MM.1S (cell line): ENCODE measurements at regions not wholly inside any gene's neighbourhood (a gene's known extent, or its start where the extent isn't known, plus 50 kb on each side); places are given as distances from the start of the nearest gene placed in this dataset.

Source experiments
- EZH2 ChIP-seq: fragments of 300-600 bp; sonication (generic); optimal IDR thresholded peaks from 2 replicates; pipeline ENCODE3; 2017; ENCODE audit warnings: low read depth, mild to moderate bottlenecking, antibody characterized with exemption, low read length, mixed read lengths
- TF ChIP-seq, protein P1 (sequence below): fragments of 300-600 bp; sonication (generic); IDR thresholded peaks from 2 replicates; pipeline ENCODE4 v1.5.1; 2016; ENCODE audit warnings: antibody characterized with exemption, low read length, mixed read lengths

DNA sequence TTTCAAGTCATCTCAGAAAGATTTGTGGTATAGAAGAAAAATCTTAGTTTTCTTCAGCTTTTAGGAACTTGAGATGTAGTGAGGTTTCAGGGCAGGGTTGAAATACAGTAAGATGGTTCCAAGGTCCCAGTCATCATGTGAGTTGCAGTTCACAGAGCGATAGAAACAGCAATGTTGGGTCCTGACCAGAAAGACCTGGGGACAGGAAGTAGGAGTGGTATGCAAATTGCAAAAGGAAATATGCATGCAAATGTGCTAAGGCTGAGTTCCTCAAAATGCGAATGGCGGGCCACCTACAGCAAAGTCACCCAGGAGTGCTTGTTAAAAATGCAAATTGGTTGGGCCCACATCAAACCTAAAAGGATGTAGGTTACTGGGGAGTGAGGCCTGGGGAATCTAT, 1032.7 kb upstream of the TENM4 start:
- TF ChIP-seq, protein P1, sequence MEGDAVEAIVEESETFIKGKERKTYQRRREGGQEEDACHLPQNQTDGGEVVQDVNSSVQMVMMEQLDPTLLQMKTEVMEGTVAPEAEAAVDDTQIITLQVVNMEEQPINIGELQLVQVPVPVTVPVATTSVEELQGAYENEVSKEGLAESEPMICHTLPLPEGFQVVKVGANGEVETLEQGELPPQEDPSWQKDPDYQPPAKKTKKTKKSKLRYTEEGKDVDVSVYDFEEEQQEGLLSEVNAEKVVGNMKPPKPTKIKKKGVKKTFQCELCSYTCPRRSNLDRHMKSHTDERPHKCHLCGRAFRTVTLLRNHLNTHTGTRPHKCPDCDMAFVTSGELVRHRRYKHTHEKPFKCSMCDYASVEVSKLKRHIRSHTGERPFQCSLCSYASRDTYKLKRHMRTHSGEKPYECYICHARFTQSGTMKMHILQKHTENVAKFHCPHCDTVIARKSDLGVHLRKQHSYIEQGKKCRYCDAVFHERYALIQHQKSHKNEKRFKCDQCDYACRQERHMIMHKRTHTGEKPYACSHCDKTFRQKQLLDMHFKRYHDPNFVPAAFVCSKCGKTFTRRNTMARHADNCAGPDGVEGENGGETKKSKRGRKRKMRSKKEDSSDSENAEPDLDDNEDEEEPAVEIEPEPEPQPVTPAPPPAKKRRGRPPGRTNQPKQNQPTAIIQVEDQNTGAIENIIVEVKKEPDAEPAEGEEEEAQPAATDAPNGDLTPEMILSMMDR, result no peak
- no peak for TF ChIP-seq EZH2
